ENCODE measurements at regions not wholly inside any gene's neighbourhood (a gene's known extent, or its start where the extent isn't known, plus 50 kb on each side); places are given as distances from the start of the nearest gene placed in this dataset.

DNA sequence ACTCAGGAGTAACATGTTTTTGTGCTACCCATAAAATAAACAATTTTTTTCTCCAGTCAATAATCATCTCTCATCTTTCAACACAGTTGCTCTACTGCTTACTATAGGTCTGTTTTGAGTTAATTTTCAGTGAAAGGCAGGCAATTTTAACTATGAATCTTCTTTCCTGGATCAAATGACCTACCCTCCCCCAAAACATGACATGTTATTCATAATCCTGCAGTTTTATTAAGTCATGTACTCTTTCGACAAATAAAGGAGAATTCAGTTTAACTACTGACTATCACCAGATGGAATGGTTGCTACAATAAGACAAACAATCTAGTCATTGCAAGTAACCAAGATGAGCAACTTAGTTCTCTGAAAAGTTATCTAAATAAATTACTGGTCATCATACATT lies 106.0 kb upstream of the FAR2 start:
- DNase-seq (ENCODE audit: low spot score): no peak

DNA sequence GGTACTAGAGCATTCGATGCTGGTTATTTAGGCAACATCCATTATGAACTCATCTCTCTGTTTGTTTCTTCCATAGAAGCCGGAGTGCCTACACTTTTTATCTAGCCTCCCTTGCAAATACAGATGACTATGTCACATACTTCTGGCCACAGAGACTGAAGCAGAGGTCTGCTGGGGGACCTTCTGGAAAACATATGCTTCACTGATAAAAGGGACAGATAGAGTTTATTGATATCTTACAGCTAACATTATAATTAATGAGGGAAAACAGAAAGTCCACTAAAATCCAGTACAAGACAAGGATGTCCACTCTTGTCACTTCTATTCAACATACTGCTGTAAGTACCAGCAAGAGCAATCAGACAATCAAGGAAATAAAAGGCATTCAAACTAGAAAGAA lies 104.3 kb upstream of the FAR2 start:
- no peak for DNase-seq (ENCODE audit: low spot score)

DNA sequence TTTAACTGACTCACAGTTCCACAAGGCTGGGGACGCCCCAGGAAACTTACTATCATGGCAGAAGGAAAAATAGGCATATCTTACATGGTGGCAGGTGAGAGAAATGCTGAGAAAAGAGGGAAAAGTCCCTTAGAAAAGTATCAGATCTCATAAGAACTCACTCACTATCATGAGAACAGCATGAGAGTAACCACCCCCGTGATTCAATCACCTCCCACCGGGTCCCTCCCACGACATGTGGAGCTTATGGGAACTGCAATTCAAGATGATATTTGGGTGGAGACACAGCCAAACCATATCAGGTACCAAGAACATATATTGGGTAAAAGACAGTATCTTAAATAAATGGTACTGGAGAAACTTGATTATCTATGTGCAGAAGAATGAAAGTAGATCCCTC lies 100.3 kb upstream of the FAR2 start:
- DNase-seq (ENCODE audit: low spot score): no peak

DNA sequence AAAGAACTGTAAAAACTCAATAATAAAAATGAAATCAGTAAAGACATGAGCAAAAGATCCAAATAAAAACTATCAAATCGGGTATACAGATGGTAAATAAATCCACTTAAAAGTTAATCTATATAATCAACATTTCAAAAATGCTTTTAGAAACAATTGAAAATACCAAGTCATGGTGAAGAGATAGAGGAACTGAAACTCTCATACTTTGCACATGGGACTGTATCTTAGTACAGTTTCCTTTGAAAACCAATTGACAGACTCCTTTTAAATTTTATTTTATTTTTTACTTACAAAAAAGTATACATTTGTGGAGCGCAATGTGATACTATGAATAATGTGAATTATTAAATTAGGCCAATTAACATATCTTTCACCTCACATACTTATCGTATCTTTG lies 98.6 kb upstream of the FAR2 start:
- DNase-seq (ENCODE audit: low spot score): no peak

DNA sequence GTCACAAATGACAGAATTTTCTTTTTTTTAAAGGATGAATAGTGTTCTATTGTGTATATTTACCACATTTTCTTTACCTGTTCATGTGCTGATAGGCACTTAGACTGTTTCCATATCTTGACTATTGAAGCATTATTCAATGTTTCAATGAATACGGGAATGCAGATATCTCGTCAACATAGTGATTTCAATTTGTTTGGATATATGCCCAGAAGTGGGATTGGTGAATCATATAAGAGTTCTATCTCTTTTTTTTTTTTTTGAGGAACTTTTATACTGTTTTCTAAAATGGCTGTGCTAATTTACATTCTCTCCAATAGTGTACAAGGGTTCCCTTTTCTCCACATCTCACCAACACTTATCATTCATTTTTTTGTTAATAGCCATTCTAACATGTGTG lies 97.9 kb upstream of the FAR2 start:
- no peak for DNase-seq (ENCODE audit: low spot score)

DNA sequence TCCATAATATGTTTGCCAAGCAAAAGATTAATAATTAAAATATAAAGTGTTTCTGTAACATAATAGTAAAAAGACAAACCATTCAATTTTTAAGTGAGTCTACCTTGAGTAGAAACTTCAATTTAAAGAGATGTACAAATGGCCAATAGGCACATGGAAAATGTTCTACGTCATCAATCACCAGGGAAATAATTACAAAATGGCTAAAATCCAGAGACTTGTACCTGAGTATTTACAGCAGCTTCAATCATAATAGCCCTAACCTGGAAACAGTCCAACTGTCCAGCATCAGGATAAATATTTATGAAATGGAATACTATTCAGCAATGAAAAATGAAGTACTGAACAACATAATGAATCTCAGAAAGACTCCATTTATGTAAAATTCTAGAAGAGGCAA lies 95.5 kb upstream of the FAR2 start:
- no peak for DNase-seq (ENCODE audit: low spot score)

DNA sequence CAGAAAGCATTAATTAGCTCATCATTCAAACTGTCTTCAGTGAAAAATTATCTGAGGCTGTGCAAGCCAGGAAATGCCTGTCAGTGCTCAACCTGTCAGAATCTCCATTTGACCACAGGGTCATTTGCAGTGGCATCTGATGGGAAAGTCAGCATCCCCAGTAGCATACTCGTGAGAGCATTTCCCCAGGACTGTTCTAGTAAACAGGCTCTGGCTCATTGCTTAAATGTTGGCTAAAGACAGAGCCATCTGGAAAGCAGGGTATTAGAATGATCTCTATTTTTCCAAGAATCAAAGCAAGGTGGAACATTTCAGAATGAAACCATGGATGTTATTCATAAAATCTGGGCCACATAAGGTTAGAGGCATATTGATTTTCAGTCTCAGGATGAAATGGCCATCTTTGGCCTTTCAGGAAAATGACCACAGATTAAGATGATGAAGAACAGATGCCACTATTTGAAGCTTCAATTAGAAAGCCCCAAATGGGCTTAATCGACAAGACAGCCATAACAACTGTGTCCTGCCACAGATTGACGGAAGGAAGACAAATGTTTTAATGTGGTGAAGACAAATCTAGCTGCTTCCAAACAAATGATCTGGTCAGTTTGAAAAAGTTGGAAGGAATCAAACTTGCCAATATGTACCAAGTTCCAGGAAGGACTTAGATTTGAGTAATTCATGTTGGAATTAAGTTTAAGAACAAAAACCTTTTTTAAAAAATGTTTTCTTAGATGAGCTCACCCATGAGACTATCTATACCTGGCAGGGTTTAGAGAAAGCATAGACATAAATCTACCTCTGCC lies 94.0 kb upstream of the FAR2 start:
- DNase-seq (ENCODE audit: low spot score): no peak

DNA sequence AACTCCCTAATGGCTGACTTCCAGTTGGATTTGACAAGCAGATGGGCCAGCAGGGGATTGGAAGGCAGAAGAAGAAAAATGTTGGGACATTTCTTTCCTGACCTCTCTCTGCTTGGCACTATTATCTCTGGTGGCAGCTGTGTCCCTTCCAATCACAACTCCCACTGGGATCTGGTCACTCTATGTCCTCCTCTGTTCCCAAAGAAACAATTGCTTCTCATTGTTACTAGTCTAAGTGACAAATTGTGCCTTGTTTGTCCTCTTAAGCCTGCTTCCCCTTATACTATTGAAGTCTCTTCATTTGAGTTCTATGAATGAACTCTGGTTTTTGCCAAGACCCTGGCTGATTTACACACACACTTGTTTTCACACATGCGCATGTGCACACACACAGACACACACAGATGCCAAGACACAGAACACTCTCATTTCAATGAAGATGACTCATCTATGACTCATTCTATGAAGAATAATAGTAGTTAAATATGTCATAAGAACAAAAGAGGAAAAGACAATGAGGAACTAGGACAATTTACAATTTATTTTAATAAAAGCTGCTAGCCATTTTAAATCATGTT lies 83.0 kb upstream of the FAR2 start:
- DNase-seq (ENCODE audit: low spot score): no peak

DNA sequence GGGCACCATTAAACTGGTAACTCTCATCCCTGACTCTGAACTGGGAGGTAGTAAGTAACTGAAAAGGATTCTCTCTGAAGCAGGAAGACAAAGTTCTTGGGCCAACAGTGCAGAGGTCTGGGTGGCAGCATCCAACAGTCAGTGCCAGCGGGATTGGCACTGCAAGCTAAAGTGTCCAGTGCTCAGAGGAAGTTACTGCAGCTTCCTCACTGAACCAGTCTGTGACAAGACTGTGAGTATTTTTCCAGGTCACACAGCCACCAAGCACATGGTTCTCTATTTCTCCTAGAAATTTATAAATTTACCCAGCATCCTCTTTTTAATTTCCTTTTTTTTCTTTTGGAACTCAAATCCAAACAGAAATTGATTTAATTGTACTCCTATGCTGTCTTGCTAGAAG lies 81.6 kb upstream of the FAR2 start:
- DNase-seq (ENCODE audit: low spot score): no peak

DNA sequence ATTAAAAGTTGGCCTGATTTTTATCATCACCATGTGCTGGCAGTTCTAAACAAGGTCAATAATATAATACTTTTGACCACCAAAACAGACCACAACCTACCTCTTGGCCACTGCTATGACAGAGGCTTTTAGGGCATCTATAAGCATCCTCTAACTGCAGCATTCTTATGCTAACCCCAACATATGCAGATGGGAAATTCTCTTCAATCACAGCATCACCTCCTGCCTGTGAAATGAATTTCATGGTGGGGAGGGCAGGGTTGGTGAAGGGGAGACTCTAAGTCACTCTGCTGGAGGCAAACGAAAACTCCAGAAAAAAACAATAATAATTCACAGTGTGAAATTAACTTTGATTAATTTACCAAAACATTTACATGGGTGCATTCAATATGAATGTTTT lies 78.8 kb upstream of the FAR2 start:
- DNase-seq (ENCODE audit: low spot score): no peak

DNA sequence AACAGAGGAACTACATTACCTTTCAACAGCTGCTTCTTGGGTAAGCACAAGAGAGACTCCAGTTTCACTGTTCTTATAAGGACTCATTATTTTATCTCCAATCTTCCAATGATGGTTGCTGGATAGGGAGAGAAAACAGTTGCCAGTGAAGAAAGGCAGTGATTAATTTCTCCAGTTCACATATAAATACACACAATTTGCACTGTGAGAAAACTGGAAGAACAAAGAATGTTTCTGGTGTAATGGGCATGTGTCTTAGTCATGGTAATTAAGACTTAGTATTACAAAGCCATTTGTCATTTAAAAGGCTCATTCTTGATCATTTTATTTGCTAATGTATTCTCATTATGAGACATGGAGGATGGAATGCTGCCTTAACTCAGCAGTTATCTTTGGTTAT lies 78.0 kb upstream of the FAR2 start:
- no peak for DNase-seq (ENCODE audit: low spot score)

DNA sequence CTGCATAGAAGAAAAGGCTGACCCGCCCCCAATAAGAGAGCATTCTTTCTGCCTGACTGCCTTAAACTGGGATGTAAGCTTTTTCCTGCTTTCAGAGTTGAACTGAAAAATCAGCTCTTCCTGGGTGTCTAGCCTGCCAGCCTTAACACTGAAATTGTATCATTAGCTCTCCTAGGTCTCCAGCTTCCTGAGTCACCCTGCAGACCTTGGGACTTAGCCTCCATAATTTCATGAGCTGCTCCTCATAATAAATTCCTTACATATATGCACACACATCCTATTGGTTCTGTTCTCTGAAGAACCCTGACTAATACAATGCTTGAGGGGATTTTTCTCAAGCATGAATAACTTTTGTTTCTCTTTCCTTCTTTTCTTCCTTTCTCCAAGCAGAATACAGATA lies 76.4 kb upstream of the FAR2 start:
- DNase-seq (ENCODE audit: low spot score): no peak

DNA sequence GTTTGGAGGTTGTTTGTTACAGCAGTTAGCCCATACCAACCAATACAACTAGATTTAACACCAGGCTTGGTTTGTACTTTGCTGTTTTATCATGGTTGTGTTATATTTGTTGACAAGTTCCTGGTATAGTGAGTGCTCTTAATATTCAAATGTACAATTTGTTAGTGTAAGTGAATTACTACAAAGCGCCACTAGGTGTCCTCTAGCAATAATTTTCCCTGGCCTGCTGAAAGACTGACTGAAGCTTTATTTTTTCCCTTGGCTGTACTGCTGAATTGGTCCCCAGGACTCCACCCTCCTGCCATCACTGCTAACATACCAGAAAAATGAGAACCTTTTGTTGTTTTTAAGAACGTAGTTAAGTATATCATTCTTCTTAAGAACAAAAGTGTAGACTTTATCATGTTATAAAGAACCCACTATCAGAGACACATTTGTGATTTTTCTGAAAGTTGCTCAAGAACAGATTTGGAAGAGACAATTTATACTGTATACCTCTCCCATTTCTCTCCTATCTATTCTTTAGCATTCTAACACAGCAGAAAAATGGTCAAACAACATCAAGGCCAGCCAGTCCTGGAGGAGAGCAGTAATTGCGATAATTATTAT lies 75.3 kb upstream of the FAR2 start:
- DNase-seq (ENCODE audit: low spot score): no peak

DNA sequence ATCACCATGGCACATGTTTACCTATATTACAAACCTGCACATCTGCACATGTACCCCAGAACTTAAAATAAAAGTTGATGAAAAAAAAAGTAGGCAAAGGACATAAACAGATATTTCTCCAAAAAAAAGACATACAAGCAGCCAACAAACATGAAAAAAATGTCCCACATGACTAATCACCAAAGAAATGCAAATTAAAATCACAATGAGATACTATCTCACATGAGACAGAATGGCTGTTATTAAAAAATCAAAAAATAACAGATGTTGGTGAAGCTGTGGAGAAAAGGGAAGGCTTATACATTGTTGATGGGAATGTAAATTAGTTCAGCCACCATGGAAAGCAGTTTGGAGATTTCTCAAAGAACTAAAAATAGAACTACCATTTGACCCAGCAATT lies 68.0 kb upstream of the FAR2 start:
- DNase-seq (ENCODE audit: low spot score): no peak

DNA sequence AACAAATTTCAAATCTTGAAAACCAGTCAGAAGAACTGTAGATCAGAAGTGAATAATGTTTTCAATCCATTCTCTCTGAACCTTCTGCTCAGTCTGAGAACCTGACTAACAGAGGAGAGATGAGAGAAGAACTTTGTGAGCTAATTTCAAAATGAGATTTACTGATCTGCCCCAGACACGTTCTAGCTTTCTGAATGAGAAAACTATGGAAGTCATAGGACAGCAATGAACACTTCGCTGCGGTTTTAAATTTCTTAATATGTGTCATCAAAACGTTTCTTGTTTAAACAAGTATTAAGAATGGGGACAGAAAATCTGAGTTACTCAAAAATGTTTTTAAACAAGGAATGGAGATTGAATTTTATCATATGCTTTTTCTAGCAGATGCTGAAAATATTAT lies 66.6 kb upstream of the FAR2 start:
- DNase-seq (ENCODE audit: low spot score): no peak

DNA sequence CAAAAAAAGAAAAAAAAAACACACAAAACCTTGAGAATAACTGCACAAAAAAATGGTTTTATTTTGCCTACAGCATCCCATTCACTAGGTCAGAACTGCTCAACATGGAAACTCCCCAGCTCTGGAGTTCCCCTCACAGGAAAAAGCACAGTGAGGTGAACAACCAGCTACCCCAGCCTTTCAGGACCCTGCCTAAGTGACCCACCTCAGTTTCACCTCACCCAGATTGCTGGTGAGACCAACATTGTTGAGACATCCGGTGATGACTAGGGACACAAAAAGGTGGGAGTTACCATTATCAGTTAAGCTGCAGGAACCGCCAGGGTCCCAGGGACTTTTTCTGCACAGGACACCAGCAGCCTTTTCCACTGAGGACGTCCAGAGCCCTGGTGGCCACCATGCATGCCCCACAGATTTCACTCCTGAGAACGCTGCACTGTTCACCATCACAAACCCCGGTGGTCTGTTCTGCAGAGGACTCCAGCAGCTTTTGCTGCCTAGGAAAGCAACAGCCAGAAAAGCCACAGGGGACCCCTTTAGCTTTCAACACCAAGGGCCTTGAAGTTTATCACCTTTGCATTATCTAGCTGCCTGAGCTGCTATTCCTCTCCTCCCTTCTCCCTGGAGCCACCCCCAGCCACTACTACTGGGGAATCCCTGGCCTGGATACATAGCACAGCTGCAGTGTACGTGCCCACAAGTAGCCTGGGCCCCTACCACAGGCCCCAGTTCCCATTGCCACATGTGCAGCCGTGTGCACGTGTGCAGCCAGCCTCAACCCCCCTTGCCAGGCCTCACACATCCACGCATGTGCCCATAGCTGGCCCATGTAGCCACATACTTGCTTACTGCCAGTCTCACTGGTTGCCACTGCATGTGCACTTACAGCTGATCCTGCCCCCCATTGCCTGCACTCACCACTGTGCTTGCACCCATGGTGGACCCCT lies 62.5 kb upstream of the FAR2 start:
- no peak for DNase-seq (ENCODE audit: low spot score)

DNA sequence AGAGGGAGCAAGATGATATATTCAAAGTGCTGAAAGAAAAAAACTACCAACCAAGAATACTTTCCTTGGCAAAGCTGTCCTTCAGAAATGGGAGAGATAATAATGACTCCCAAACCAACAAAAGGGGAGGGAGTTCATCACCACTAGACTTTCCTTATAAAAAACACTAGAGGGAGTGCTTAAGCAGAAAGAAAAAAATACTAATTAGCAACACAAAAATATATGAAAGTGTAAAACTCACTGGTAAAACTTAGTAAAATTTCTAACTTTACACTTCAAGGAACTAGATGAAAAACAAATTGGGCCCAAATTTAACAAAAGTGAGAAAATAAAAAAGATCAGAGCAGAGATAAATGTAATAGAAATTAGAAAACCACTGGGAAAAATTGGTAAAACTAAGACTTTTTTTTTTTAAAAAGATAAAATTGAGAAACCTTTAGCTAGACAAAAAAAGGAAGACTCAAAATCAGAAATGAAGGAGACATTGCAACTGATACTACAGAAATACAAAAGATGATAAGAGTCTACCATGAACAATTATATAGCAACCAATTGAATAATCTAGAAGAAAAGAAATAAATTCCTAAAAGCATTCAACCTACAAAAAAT lies 60.4 kb upstream of the FAR2 start:
- no peak for DNase-seq (ENCODE audit: low spot score)
